ENCODE measurements at regions not wholly inside any gene's neighbourhood (a gene's known extent, or its start where the extent isn't known, plus 50 kb on each side); places are given as distances from the start of the nearest gene placed in this dataset.

DNA sequence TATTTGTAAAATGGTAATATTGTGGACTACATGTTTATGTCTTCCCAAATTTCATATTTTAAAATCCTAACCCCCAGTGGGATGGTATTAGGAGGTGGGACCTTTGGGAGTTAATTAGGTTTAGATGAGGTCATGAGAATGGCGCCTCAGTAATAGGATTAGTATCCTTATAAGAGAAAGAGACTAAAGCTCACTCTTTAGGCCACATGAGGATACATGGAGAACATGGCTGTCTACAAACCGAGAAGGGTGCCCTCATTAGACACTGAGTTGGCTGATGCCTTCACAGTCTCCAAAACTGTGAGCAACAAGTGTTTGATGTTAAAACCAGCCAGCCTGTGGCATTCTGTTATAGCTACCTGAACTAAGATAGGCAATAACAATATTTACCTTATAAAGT lies 58.3 kb upstream of the OTOGL start:
- Histone ChIP-seq H3K4me3 (ENCODE audit: low read depth, low read length) (no peak overlapping the region), H3K27me3 (replicated peaks; ENCODE audit: control insufficient read depth, insufficient read depth, low read length) (no peaks in the 10 kb centered on the region), H3K4me1 (no peaks in the 10 kb centered on the region), H3K36me3 (ENCODE audit: control insufficient read depth, insufficient read depth, low read length) (no peaks in the 10 kb centered on the region), H3K9me3 (no peaks in the 10 kb centered on the region)
- no peaks in the 10 kb centered on the region for H3K9me3 Mint-ChIP-seq (ENCODE audit: unreplicated experiment)
- H3K27me3 Mint-ChIP-seq (ENCODE audit: insufficient read depth, unreplicated experiment), result no peaks in the 10 kb centered on the region
- POLR2A ChIA-PET, result no interaction called here
- no peak for DNase-seq
- H3K4me3 Mint-ChIP-seq (ENCODE audit: unreplicated experiment), result no peak overlapping the region
- TF ChIP-seq, protein P1, sequence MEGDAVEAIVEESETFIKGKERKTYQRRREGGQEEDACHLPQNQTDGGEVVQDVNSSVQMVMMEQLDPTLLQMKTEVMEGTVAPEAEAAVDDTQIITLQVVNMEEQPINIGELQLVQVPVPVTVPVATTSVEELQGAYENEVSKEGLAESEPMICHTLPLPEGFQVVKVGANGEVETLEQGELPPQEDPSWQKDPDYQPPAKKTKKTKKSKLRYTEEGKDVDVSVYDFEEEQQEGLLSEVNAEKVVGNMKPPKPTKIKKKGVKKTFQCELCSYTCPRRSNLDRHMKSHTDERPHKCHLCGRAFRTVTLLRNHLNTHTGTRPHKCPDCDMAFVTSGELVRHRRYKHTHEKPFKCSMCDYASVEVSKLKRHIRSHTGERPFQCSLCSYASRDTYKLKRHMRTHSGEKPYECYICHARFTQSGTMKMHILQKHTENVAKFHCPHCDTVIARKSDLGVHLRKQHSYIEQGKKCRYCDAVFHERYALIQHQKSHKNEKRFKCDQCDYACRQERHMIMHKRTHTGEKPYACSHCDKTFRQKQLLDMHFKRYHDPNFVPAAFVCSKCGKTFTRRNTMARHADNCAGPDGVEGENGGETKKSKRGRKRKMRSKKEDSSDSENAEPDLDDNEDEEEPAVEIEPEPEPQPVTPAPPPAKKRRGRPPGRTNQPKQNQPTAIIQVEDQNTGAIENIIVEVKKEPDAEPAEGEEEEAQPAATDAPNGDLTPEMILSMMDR (IDR thresholded peaks at IDR 0.05; ENCODE audit: insufficient read depth in 1 of 2, low read depth in 1 of 2, low read length in 1 of 2, severe bottlenecking in 1 of 2, unreplicated experiment in 1 of 2), result no peak
- no TSS peak for BruUV-seq (replicated peaks)
- intact Hi-C loops (cut with micrococcal nuclease; ENCODE audit: unreplicated experiment), result no loop called here
- H3K36me3 Mint-ChIP-seq (ENCODE audit: insufficient read depth, unreplicated experiment), result no peaks in the 10 kb centered on the region
- H3K27ac Mint-ChIP-seq (ENCODE audit: unreplicated experiment), result no peak overlapping the region
- CTCF ChIA-PET, result no interaction called here
- no peaks in the 10 kb centered on the region for H3K4me1 Mint-ChIP-seq (ENCODE audit: low read depth, unreplicated experiment)

DNA sequence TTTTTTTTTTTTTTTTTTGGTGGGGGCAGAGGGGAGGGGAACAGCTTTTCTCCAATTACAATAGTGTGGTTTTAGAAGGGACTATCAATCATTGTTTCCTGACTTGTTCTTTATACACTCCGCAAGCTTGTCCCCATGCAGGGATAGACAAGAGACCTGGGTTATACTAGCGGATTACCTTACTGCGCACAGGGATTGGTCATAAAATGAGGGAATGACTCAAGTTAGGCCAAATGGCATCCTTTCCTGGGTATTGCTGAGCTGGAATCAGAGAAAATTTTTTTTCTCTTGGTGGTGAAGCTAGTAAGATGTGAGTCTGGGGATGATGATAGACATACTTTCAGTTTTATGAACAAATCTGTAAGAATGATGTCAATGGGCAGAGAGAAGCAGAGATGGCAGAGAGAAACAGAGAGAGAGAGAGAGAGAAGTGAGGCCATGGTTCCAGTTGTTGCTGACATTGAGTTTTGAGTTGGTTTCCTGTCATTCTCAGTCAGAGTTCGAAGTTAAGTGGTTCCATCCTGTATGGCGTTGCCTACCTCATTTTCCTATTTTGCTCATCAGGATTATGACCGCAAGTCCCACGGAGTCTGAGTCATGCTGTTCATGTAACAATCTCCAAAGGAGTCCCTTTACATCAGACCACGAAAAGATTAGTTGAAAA lies 59.1 kb upstream of the OTOGL start:
- no peak overlapping the region for H3K4me3 Mint-ChIP-seq (ENCODE audit: unreplicated experiment)
- H3K27me3 Mint-ChIP-seq (ENCODE audit: insufficient read depth, unreplicated experiment), result no peaks in the 10 kb centered on the region
- H3K9me3 Mint-ChIP-seq (ENCODE audit: unreplicated experiment), result no peaks in the 10 kb centered on the region
- intact Hi-C loops (cut with micrococcal nuclease; ENCODE audit: unreplicated experiment), result no loop called here
- no peaks in the 10 kb centered on the region for H3K27me3 ChIP-seq (replicated peaks; ENCODE audit: control insufficient read depth, insufficient read depth, low read length)
- BruUV-seq (replicated peaks), result no TSS peak
- no peak overlapping the region for H3K4me3 ChIP-seq (ENCODE audit: low read depth, low read length)
- H3K4me1 ChIP-seq, result no peaks in the 10 kb centered on the region
- no peaks in the 10 kb centered on the region for H3K4me1 Mint-ChIP-seq (ENCODE audit: low read depth, unreplicated experiment)
- H3K36me3 ChIP-seq (ENCODE audit: control insufficient read depth, insufficient read depth, low read length), result no peaks in the 10 kb centered on the region
- TF ChIP-seq, protein P1 (IDR thresholded peaks at IDR 0.05; ENCODE audit: insufficient read depth in 1 of 2, low read depth in 1 of 2, low read length in 1 of 2, severe bottlenecking in 1 of 2, unreplicated experiment in 1 of 2), result no peak
- POLR2A ChIA-PET, result no interaction called here
- no peak for DNase-seq
- H3K36me3 Mint-ChIP-seq (ENCODE audit: insufficient read depth, unreplicated experiment), result no peaks in the 10 kb centered on the region
- no peaks in the 10 kb centered on the region for H3K9me3 ChIP-seq
- CTCF ChIA-PET, result no interaction called here
- H3K27ac Mint-ChIP-seq (ENCODE audit: unreplicated experiment), result no peak overlapping the region

DNA sequence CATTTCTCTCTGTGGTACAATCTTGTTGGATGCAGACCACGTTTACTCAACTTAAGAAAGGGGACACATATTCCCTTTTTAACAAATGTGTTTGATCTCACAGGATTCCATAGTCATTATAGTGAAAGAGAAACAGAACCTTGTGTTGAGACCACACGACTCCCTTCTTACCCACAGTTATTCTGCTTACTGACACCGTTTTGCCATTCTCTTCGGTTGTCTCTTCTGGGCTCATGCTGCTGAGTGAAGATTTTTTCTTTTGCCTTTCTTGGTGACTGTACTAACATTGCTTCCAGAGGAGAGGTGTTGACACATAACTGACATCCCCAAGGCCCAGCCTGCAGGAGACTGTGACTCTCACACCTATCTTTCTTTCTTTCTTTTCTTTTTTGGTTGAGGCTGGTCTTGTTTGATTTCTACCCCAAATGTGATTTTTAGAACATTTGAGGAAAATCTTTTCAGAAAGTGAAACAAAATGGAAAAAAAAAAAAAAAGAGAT lies 61.2 kb upstream of the OTOGL start:
- no peaks in the 10 kb centered on the region for H3K4me1 ChIP-seq
- ChIA-PET CTCF (no interaction called here), POLR2A (no interaction called here)
- BruUV-seq (replicated peaks), result no TSS peak
- H3K27ac Mint-ChIP-seq (ENCODE audit: unreplicated experiment), result no peak overlapping the region
- no peaks in the 10 kb centered on the region for H3K36me3 Mint-ChIP-seq (ENCODE audit: insufficient read depth, unreplicated experiment)
- H3K4me1 Mint-ChIP-seq (ENCODE audit: low read depth, unreplicated experiment), result no peaks in the 10 kb centered on the region
- H3K4me3 Mint-ChIP-seq (ENCODE audit: unreplicated experiment), result no peak overlapping the region
- H3K36me3 ChIP-seq (ENCODE audit: control insufficient read depth, insufficient read depth, low read length), result no peaks in the 10 kb centered on the region
- no peaks in the 10 kb centered on the region for H3K9me3 ChIP-seq
- H3K4me3 ChIP-seq (ENCODE audit: low read depth, low read length), result no peak overlapping the region
- no peaks in the 10 kb centered on the region for H3K27me3 ChIP-seq (replicated peaks; ENCODE audit: control insufficient read depth, insufficient read depth, low read length)
- no peak for DNase-seq
- intact Hi-C loops (cut with micrococcal nuclease; ENCODE audit: unreplicated experiment), result no loop called here
- TF ChIP-seq, protein P1 (IDR thresholded peaks at IDR 0.05; ENCODE audit: insufficient read depth in 1 of 2, low read depth in 1 of 2, low read length in 1 of 2, severe bottlenecking in 1 of 2, unreplicated experiment in 1 of 2), result no peak
- no peaks in the 10 kb centered on the region for H3K9me3 Mint-ChIP-seq (ENCODE audit: unreplicated experiment)
- no peaks in the 10 kb centered on the region for H3K27me3 Mint-ChIP-seq (ENCODE audit: insufficient read depth, unreplicated experiment)
